ENCODE measurements at regions not wholly inside any gene's neighbourhood (a gene's known extent, or its start where the extent isn't known, plus 50 kb on each side); places are given as distances from the start of the nearest gene placed in this dataset.

- TF ChIP-seq, protein P1, sequence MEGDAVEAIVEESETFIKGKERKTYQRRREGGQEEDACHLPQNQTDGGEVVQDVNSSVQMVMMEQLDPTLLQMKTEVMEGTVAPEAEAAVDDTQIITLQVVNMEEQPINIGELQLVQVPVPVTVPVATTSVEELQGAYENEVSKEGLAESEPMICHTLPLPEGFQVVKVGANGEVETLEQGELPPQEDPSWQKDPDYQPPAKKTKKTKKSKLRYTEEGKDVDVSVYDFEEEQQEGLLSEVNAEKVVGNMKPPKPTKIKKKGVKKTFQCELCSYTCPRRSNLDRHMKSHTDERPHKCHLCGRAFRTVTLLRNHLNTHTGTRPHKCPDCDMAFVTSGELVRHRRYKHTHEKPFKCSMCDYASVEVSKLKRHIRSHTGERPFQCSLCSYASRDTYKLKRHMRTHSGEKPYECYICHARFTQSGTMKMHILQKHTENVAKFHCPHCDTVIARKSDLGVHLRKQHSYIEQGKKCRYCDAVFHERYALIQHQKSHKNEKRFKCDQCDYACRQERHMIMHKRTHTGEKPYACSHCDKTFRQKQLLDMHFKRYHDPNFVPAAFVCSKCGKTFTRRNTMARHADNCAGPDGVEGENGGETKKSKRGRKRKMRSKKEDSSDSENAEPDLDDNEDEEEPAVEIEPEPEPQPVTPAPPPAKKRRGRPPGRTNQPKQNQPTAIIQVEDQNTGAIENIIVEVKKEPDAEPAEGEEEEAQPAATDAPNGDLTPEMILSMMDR (IDR thresholded peaks at IDR 0.05) = no peak
- no peak for TF ChIP-seq POLR2A (IDR thresholded peaks at IDR 0.05)
Observed at GRCh38 chr2:121955426-121955825, 200.0 kb downstream of the TSN start.

All from Peyer's patch (tissue), 4 donors.